Stimulated activated CD4-positive, alpha-beta T cell treated with anti-CD3 and anti-CD28 coated beads, TNF-alpha, amount 100 ng/mL, for 24 hours (primary cell): ENCODE measurements at regions not wholly inside any gene's neighbourhood (a gene's known extent, or its start where the extent isn't known, plus 50 kb on each side); places are given as distances from the start of the nearest gene placed in this dataset.
"Not testable (repeated sequence)": the region's sequence is repeated elsewhere in the genome, so short reads cannot be mapped to it uniquely, and the experiment has no call there.

Experiments used
- DNase-seq, 3 experiments: peaks; one replicate each; pipeline ENCODE4 v3.0.0-alpha.2; 2020; ENCODE audit warnings: low read depth in 3 of 3

DNA sequence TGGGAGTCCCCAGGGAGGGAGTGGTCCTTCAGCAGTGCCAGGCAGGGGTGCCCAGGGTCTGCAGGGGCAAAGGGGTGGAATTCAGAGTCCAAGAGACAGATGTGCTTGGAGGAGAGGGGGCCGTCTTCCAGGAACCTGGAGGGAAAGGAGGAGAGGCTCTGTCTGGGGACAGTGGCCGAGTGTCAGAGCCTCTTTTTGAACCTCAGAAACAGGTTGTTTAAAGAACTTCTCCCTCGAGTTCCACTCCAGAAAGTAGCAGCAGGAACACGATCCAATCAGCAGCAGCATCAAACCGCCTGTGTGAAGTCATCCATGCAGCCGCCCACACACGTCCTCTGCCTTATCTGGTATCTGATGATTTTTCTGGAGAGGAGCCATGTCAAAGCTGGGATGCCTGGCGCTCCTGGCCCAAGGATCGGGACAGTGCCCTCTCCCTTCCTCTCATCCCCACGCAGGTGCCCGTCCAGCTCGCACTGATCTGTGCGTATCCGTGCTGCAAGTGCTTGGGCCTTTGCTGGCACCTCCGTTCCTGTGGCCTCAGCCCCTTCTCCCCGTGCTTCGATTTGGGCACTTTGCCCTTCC is 205.1 kb downstream of the NDUFA10 start:
- peak in 1 of 3 experiments; percentile 8 for DNase-seq

DNA sequence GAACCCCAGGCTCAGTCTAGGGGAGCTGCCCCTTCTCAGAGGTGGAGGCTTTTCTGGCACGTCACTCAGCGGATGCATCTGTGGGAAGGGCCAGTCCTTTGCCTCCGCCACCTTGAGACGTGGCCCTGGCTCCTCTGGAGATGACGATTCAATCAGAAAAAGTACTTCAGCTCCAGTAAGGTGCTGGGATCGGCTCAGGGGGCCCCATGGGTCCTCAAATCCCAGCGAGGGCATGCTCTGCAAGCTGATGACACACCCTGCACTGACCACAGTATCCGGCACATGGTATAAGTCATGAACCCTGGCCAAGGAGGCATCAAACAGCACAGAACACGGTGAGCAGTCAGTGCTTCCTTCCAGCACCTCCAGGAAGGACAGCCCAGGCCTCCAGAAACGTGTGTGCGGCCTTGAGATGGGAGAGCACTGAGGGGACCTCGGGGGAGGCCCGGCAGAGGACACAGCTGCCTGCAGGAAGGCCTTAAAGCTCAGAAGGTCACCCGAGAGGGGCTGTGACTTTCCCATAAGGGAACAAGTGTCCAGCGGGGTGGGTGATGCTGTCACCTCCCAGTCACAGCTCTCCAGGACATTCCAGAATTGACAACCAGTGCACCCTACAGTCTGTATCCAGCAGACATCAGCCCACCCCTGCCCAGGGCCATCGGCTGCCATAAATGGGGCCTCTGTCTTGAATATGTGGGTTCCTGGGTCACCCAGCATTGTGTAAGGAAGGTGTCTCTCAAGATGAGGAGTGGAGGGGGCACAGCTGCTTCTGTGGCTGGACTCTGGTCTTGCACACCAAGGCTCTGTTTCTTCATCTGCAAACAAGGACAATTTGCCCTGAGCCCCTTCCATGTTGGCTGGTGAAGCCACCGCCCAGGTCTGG is 205.8 kb downstream of the NDUFA10 start:
- no peak for DNase-seq

DNA sequence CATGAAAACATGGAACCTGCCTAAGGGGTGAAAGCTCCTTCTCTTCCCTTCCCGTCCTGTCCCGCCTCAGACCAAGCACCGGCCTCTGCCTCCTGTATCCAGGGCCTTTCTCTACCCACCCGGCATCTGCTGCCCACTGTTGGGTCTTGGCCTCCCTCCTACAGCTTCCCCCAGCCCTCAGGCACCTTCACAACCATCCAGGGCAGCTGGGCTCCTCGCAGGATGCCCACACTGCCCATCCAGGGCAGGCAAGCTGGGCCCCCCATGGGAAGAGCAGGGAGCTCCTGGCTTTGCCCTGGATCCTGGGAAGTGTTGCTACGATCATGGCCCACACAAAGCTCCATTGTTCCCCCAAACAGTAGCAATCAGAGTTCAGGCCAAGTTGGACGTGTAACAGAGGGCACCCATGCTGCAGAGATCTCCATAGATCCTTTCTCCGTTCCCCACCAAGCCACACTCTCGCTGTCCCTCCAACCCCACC is 206.6 kb downstream of the NDUFA10 start:
- DNase-seq: no peak

DNA sequence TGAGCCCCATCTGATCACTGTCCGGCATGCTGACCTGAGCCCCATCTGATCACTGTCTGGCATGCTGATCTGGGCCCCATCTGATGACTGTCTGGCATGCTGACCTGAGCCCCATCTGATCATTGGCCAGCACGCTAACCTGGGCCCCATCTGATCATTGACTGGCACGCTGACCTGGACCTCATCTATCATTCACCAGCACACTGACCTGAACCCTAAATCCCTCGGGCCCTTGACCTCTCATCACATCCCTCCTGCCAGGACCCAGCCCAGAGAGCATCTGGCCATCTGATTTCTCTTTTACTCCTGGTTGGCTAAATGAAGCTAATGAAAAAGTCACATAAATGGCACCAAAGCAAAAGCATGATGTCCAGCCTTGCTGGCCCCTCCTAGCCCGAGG is 207.1 kb downstream of the NDUFA10 start:
- no peak for DNase-seq

- not testable (repeated sequence) for DNase-seq
Observed at GRCh38 chr2:239817468-239818031, 207.6 kb downstream of the NDUFA10 start.

GRCh38 chr2:239816576-239817467 is 208.3 kb downstream of the NDUFA10 start:
- DNase-seq: no peak

DNA sequence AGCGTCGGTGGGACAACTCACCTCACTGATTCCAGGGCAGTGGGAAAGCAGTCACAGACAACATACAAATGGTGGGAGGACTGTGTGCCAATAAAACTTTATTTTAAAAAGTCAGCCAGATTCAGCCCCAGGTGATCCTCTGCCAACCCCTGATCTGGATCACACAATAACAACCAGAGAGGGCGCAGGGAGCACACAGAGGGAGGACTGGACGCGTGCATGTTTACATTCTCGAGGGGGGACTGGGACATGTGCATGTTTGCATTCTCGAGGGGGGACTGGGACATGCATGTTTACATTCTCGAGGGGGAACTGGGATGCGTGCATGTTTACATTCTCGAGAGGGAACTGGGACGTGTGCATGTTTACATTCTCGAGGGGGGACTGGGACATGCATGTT is 209.5 kb downstream of the NDUFA10 start:
- DNase-seq: no peak

DNA sequence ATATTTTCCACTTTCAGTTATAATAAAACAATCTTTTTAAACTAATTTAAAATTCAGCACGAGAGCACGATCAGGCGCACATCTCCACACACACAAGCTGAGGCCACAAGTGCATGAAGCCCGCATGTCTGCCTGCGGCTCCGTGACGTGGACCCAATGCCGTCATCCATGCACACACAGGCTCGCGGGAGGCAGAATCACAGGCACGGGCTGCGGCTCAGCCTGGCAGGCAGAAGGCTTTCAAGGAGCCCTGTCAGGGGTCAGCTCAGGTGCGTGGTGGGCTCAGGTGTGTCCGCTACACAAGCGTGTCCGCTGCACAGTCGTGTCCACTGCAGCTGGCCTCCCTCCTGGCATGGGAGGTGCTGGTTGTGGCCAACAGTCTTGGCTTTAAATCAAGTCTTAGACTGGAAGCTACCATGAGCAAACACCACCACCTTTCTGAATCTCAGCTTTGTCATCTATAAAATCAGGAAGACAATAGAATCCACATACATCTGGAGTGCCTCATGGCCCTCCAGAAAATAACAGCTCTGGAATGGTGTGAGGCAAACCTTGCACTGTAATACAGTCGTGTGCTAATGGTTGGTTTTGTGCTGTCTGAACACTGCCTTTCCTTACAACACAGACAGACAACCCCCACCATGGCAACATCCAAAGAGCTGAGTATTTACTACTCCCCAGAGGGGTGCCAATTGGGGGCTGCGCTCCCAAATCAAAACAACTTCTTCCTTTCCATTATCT is 210.1 kb downstream of the NDUFA10 start:
- DNase-seq: no peak

- DNase-seq: no peak
Observed at GRCh38 chr2:239814116-239814860, 210.9 kb downstream of the NDUFA10 start.

- DNase-seq: no peak
Observed at GRCh38 chr2:239813261-239814115, 211.7 kb downstream of the NDUFA10 start.

GRCh38 chr2:239811806-239812560 is 213.2 kb downstream of the NDUFA10 start:
- no peak for DNase-seq

DNA sequence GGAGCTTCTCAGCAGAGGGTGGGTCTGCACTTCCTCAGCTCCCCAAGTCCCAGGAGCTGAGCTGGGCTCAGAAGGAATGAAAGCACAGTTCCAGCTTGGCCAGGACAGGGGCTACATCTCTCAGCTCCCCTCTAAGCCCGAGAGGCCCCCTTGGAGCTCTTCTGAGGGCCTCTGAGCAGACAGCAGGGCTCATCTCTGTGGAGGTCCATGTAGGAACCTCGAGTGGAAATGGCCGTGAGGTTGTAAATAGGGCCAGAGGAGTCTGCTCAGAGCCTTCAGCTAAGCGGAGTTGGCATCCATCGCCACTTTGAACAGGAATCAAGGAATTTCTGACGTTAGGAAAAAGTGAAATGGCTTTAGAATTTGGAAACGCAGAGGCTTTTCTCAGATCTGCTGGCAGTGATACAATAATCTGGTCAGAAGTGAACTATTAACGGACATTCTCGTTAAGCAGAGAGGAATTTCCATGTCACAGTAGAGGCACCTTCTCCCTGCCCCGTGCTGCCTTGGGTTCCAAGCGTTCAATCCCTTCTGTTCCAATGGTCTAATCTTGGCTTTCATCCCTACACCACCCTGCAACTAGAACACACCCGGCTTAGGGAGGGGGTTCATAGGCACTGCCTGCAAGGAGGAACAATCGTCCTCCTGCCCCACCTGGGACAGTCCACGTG is 213.9 kb downstream of the NDUFA10 start:
- DNase-seq: no peak

DNA sequence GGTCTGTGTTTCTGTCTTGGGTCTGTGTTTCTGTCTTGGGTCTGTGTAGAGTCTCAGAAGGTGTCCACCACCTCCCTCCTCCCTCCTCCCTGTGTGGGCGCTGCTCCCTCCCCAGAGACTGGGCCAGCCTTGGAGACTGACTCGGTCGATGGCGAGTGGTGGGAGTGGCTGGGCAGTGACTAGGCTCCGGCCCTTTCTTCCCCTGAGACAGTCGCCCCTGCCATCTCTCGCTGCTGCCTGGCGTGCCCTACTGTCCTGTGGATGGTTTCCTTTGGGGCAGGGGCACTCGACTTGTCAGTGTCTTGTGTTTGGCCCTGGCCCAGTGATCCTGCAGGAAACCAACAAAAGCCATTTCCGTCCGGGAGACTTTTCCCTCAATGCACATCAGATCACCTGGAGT is 215.8 kb downstream of the NDUFA10 start:
- no peak for DNase-seq

- DNase-seq: no peak
Observed at GRCh38 chr2:239807568-239807967, 217.6 kb downstream of the NDUFA10 start.

DNA sequence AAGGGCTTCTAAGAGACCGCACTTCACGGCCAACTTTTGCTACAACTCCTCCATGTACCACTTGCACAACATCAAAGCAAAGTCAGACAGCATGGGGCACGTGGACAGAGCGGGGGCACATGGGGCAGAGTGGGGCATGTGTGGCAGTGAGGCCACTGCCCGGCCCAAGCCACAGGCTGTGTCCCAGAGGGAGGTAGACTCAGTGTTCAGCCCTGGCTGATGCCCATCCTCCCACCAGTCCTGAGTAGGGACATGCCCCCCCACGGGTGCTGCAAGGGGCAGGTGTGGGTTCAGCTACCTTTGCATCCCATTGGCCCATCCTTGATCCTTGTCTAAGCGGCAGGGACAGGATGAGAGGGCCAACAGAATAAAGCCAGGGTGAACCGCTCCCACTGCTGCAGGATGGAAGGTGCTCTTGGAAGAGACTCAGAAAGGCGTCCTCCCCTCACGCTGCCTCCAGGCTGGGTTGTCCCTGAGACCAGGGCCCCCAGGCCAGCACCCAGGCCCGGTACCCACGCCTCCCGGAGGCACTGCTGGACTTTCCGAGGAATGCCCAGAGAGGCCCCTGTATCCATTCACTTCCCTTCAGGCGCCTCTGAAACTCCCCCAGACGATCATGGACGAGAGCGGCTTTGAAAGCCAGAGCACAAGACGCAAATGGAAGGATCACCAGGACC is 218.2 kb downstream of the NDUFA10 start:
- no peak for DNase-seq

DNA sequence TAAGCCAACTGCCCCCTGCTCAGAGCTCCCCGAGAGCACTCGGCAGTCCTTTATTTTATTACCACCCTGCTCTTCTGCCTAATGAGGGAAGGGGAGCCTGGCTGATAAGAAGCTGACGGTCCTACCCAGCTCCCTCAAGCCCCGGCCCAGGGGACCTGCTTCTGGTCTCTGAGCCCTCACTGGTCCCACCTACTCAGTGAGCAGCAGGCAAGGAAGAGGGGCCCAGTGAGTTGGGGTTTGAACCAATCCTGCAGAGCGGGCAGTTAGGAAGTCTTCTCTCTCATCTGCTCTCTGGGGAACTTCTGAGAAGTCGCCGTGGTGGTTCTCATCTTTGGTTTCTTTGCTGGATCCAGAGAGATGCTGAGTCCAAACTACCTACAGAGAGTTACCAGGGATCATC is 218.9 kb downstream of the NDUFA10 start:
- no peak for DNase-seq

DNA sequence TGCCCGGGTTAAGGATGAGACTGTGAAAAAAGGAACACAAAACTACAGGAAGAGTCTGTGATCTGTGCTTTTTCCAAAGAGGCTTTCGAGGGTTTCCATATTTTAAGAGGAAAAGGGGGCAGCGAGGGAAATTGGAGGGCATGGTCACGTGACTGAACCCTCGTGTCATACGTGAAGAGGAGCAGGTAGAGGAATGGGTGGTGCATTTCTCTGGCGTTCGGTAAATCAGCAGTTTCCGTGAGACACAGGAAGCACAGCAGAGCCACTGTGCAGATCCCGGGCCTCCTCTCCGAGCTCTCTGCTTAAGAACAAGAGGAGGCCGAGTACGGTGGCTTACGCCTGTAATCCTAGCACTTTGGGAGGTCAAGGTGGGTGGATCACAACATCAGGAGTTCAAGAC is 219.7 kb downstream of the NDUFA10 start:
- DNase-seq: no peak

GRCh38 chr2:239805043-239805329 is 220.2 kb downstream of the NDUFA10 start:
- no peak for DNase-seq
